Stimulated activated memory B cell treated with anti-CD40 and anti-IgM and Interleukin-4, amounts not matched to agents 10 μg/mL and 1 μg/mL and 100 μg/mL, for 72 hours (primary cell): ENCODE measurements at regions not wholly inside any gene's neighbourhood (a gene's known extent, or its start where the extent isn't known, plus 50 kb on each side); places are given as distances from the start of the nearest gene placed in this dataset.

ENCODE experiments used
- ATAC-seq: fragments of 150-1000 bp; cut with Tn5 transposase; 2 replicates; pipeline ENCODE4 v1.10.0; 2021
- H3K27ac Mint-ChIP-seq: one replicate; pipeline ENCODE4 v1.8.0; 2022; ENCODE audit warnings: mild to moderate bottlenecking, mixed read lengths
- H3K27me3 Mint-ChIP-seq: one replicate; pipeline ENCODE4 v1.8.0; 2022; ENCODE audit warnings: mixed read lengths
- H3K36me3 Mint-ChIP-seq: one replicate; pipeline ENCODE4 v1.8.0; 2022; ENCODE audit warnings: mixed read lengths
- H3K4me1 Mint-ChIP-seq: one replicate; pipeline ENCODE4 v1.8.0; 2022; ENCODE audit warnings: mixed read lengths
- H3K4me3 Mint-ChIP-seq: one replicate; pipeline ENCODE4 v1.8.0; 2022; ENCODE audit warnings: mild to moderate bottlenecking, moderate library complexity, mixed read lengths
- H3K9me3 Mint-ChIP-seq: one replicate; pipeline ENCODE4 v1.8.0; 2022; ENCODE audit warnings: mixed read lengths

- Mint-ChIP-seq H3K4me3 (no peak overlapping the region), H3K27me3 (no peaks in the 10 kb centered on the region), H3K9me3 (no peaks in the 10 kb centered on the region), H3K36me3 (no peaks in the 10 kb centered on the region), H3K27ac (no peak overlapping the region), H3K4me1 (no peaks in the 10 kb centered on the region)
- ATAC-seq = no peak
Measured at GRCh38 chr2:165033402-165033801, 78.1 kb upstream of the SLC38A11 start.

DNA sequence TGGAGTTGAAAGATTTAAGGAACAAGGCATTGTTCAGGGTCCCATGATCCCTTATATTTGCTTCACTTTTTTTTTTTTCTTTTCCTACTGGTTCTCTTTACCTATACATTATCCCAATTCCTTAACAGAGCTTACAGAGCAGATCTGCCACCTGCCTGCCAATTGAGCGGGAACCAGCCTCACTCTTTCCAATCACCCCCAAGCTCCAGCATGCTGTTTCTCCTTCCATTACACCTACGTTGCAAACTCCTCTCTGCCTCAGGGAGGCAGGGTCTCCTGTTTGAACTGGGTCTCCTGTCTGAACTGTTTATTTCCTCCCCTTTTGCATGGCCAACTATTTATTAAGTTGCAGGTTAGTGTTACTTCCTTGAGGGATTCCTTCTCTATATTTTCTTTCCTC is 77.2 kb upstream of the SLC38A11 start:
- peaks cover 2% of the 10 kb centered on the region for H3K27me3 Mint-ChIP-seq

GRCh38 chr2:165024199-165024598 is 68.9 kb upstream of the SLC38A11 start:
- Mint-ChIP-seq H3K27ac (no peak overlapping the region), H3K27me3 (peaks cover 21% of the 10 kb centered on the region), H3K9me3 (peaks cover 15% of the 10 kb centered on the region), H3K36me3 (peaks cover 5% of the 10 kb centered on the region), H3K4me1 (no peaks in the 10 kb centered on the region), H3K4me3 (no peak overlapping the region)
- no peak for ATAC-seq

More for the DNA sequence above, 77.2 kb upstream of the SLC38A11 start:
- no peak overlapping the region for H3K4me3 Mint-ChIP-seq
- no peak for ATAC-seq
- H3K4me1 Mint-ChIP-seq = no peaks in the 10 kb centered on the region
- H3K9me3 Mint-ChIP-seq = no peaks in the 10 kb centered on the region
- no peak overlapping the region for H3K27ac Mint-ChIP-seq
- H3K36me3 Mint-ChIP-seq = no peaks in the 10 kb centered on the region

DNA sequence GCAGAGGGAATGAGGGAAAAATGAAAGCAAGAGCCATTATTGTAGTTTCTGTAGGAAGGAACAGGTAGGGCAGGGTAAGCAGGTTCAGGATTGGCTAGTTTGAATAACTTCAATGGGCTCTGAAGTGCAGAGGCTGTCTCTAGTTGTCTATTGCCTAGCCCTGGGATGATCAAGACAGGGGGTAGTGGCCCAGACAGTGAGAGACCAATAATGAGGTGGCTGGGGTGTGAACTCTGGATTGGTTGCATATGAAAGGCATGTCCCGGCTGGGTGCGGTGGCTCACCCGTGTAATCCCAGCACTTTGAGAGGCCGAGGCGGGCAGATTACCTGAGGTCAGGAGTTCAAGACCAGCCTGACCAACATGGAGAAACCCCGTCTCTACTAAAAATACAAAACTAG is 67.5 kb upstream of the SLC38A11 start:
- Mint-ChIP-seq H3K4me3 (no peak overlapping the region), H3K36me3 (peaks cover 5% of the 10 kb centered on the region), H3K4me1 (no peaks in the 10 kb centered on the region), H3K9me3 (peaks cover 15% of the 10 kb centered on the region), H3K27me3 (peaks cover 21% of the 10 kb centered on the region), H3K27ac (no peak overlapping the region)
- ATAC-seq = no peak

DNA sequence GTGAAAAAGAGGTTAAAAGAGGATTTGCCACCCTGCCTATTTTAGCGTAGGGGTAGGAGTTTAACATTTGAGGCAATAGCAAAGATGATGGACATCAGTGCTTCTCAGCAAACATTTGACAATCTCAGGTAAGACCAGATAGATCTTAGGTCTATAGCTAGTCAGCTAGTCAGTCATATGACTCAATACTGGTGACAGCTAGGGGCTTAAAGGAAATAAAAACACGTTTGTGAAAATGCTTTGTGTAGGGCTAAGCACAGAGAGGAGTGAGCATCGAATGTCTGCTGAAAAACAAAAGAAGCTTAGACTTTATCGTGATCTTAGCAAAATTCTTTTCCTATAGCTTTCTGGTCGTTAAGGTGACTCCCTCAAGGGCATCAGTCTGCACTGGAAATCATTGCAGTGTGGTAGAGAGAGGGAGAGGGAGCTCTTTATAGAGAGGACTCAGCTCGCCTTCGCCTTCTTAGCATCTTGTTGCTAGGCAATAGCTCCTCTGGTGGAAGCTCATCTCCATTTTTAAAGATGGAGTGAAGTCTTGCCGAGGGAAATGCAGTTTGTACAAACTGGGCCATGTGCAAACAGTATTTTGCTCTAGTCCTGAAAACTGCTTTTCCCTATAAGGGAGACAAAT is 62.8 kb upstream of the SLC38A11 start:
- H3K4me1 Mint-ChIP-seq = no peaks in the 10 kb centered on the region
- no peak for ATAC-seq
- no peak overlapping the region for H3K27ac Mint-ChIP-seq
- H3K36me3 Mint-ChIP-seq = peaks cover 5% of the 10 kb centered on the region
- peaks cover 3% of the 10 kb centered on the region for H3K9me3 Mint-ChIP-seq
- no peak overlapping the region for H3K4me3 Mint-ChIP-seq
- no peaks in the 10 kb centered on the region for H3K27me3 Mint-ChIP-seq

GRCh38 chr2:165016772-165017411 is 61.6 kb upstream of the SLC38A11 start:
- no peaks in the 10 kb centered on the region for H3K4me1 Mint-ChIP-seq
- ATAC-seq = peak; percentile 76
- H3K9me3 Mint-ChIP-seq = peaks cover 3% of the 10 kb centered on the region

GRCh38 chr2:165015052-165015642 is 59.8 kb upstream of the SLC38A11 start:
- Mint-ChIP-seq H3K27me3 (no peaks in the 10 kb centered on the region), H3K4me3 (no peak overlapping the region), H3K27ac (no peak overlapping the region), H3K36me3 (peaks cover 2% of the 10 kb centered on the region), H3K4me1 (no peaks in the 10 kb centered on the region), H3K9me3 (peaks cover under 1% of the 10 kb centered on the region)
- ATAC-seq = no peak

More at GRCh38 chr2:165016772-165017411, 61.6 kb upstream of the SLC38A11 start:
- Mint-ChIP-seq H3K27me3 (no peaks in the 10 kb centered on the region), H3K36me3 (peaks cover 5% of the 10 kb centered on the region), H3K27ac (no peak overlapping the region), H3K4me3 (no peak overlapping the region)

GRCh38 chr2:165013944-165014619 is 58.8 kb upstream of the SLC38A11 start:
- H3K9me3 Mint-ChIP-seq = no peaks in the 10 kb centered on the region
- ATAC-seq = peak; percentile 92

DNA sequence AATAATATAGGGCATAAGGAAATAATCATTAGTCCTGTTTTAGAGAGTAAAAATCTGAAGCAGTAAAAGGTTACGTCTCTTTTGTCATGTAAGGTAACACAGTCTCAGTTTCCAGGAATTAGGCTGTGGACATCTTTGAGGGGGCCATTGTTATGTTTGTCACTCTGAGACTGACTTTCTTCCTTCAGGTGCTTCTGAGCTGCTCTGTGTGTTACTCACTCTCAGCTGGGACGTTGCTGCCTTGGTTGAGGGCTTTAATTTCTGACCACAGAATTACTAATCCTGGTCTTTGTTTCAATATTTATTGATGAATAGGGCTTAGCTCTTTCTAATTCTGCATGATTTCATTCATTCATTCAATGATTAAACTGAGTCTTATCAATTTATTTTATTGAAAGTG is 55.9 kb upstream of the SLC38A11 start:
- Mint-ChIP-seq H3K36me3 (no peaks in the 10 kb centered on the region), H3K4me1 (peaks cover 7% of the 10 kb centered on the region), H3K9me3 (no peaks in the 10 kb centered on the region), H3K27me3 (peaks cover 17% of the 10 kb centered on the region), H3K27ac (no peak overlapping the region), H3K4me3 (no peak overlapping the region)
- no peak for ATAC-seq

More at GRCh38 chr2:165013944-165014619, 58.8 kb upstream of the SLC38A11 start:
- H3K36me3 Mint-ChIP-seq = no peaks in the 10 kb centered on the region
- H3K4me3 Mint-ChIP-seq = no peak overlapping the region
- H3K4me1 Mint-ChIP-seq = no peaks in the 10 kb centered on the region
- no peaks in the 10 kb centered on the region for H3K27me3 Mint-ChIP-seq
- H3K27ac Mint-ChIP-seq = peak overlapping the region; percentile 30

- no peak overlapping the region for H3K4me3 Mint-ChIP-seq
- no peaks in the 10 kb centered on the region for H3K36me3 Mint-ChIP-seq
- peaks cover 21% of the 10 kb centered on the region for H3K27me3 Mint-ChIP-seq
- peaks cover 7% of the 10 kb centered on the region for H3K4me1 Mint-ChIP-seq
- no peak for ATAC-seq
- no peaks in the 10 kb centered on the region for H3K9me3 Mint-ChIP-seq
- H3K27ac Mint-ChIP-seq = no peak overlapping the region
Measured at GRCh38 chr2:165010556-165010955, 55.2 kb upstream of the SLC38A11 start.

DNA sequence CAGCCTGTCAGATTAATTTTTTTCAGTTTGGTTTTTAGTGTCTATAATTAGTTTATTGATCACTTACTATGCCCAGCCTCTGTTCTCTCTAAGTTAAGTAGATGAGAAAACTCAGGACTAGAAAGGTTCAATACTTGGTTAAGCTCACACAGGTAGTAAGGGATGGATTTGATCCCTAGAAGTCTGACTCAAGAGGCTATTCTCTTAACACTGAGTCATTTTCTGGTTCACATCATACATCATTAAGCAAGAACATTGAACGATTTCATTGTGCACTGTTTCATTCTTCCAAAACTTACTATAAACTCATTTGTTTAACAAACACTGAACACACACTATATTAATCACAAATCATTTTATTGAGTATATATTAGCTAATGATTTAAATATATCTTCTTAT is 54.1 kb upstream of the SLC38A11 start:
- no peak overlapping the region for H3K4me3 Mint-ChIP-seq
- H3K9me3 Mint-ChIP-seq = no peaks in the 10 kb centered on the region
- H3K4me1 Mint-ChIP-seq = peaks cover 7% of the 10 kb centered on the region
- H3K27ac Mint-ChIP-seq = no peak overlapping the region
- H3K27me3 Mint-ChIP-seq = peaks cover 21% of the 10 kb centered on the region
- no peak for ATAC-seq
- H3K36me3 Mint-ChIP-seq = no peaks in the 10 kb centered on the region

DNA sequence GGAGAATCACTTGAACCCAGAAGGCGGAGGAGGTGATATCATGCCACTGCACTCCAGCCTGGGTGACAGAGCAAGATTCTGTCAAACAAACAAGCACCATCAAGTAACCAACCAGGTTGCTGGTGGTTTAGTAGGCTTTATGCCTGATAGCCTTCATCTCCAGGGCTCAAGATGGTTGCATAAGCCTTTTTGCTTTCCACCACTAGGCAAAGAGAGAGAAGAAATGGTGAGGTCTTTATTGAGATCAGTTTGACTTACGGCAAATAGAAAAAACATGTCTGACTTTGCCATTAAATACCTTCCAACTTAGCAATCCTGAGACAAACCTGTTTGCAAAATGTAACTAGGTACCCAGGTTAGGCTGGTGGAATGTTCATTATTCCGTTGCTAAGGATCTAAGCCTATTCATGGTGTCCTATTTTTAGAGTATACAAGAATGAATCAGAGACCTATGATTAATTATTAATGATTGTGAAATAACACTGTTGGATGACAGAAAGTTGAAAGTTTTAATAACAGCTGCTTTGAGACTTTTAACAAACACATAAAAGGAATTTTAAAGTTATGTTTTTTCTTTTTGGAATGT is 53.5 kb upstream of the SLC38A11 start:
- Mint-ChIP-seq H3K4me3 (no peak overlapping the region), H3K9me3 (no peaks in the 10 kb centered on the region), H3K36me3 (no peaks in the 10 kb centered on the region), H3K27ac (no peak overlapping the region), H3K4me1 (peaks cover 7% of the 10 kb centered on the region), H3K27me3 (peaks cover 21% of the 10 kb centered on the region)
- ATAC-seq = no peak

DNA sequence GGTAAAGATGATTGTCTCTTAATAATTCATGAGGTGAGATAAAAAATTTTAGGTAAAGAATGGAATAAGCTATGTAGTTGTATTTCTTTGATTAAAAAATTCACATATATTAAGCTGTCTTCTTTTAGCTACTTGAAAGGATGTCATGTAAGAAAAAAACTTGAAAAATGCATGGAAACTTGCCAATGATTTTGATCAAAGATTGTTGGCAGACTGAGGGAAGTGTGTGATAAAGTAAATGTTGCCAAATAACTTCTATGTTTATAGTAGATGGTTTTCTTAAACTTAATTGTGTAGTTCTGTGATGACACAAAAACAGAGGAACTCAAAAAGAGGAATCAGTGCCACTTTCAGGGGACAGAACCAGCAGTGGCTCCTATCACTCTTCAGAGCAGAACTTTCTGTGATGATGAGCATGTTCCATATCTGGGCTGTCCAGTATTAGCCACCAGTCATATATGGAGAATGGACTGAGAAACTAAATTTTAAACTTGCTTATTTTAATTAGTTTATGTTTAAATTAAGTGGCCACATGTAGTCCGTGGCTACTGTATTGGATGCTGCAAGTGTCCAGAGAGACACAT is 51.9 kb upstream of the SLC38A11 start:
- Mint-ChIP-seq H3K27me3 (peaks cover 21% of the 10 kb centered on the region), H3K9me3 (no peaks in the 10 kb centered on the region), H3K4me1 (peaks cover 7% of the 10 kb centered on the region), H3K4me3 (no peak overlapping the region), H3K36me3 (no peaks in the 10 kb centered on the region), H3K27ac (no peak overlapping the region)
- no peak for ATAC-seq
